Myocyte (in vitro differentiated cells): ENCODE measurements at regions not wholly inside any gene's neighbourhood (a gene's known extent, or its start where the extent isn't known, plus 50 kb on each side); places are given as distances from the start of the nearest gene placed in this dataset.
"Not testable (repeated sequence)": the region's sequence is repeated elsewhere in the genome, so short reads cannot be mapped to it uniquely, and the experiment has no call there.

Experiments
- DNase-seq: peaks from one replicate; pipeline ENCODE4 v3.0.0-alpha.2; 2012; ENCODE audit warnings: low read depth

DNA sequence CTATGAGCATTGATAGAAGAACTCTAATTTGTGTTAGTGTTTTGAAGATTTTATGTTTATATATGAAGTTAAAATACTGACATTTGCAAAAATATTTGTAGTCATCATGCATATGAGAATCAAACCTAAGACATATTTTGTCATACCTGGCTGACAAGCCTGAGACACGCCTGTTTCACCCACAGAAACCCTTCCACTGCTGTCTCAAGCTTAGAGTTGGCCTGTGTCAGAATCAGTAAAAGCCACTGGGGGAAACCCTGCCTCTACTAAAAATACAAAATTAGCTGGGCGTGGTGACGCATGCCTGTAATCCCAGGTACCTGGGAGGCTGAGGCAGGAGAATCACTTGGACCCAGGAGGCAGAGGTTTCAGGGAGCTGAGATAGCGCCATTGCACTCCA, 218.0 kb upstream of the C1QTNF3 start:
- DNase-seq: not testable (repeated sequence)

DNA sequence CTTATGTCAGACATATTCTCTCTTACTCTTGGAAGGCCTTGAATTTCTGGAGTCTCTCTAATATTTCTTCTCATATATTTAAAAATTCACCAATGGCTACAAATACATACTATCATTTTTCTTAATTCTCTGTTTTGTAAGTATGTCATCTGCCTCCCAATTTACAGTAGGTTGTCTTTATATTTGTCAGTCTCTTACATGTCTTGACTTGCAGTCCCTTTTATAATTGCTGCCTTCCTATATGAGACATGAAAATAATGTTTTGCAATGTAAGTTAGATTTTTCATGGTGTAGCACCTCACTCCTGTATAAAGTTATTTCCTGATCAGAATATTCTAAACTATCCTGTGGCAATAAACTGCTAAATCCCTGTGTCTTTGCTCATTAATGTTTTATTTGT, 223.1 kb upstream of the C1QTNF3 start:
- DNase-seq: not testable (repeated sequence)

DNA sequence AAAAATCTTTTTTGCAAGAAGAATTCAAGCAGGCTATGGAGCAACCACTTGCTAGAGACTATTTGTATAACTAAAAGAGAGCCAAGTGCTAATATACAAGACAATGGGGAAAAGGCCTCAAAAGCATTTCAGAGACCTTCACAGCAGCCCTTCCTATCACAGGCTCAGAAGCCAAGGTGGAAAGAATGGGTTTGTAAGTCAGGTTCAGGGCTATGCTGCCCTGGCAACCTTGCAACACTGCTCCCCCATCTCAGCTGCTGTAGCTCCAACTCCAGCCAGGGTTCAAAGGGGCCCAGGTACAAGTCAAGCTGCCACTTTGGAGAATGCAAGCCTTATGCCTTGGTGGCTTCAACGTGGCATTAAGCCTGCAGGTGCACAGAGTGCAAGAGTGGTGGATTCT, 253.7 kb upstream of the C1QTNF3 start:
- DNase-seq: not testable (repeated sequence)

DNA sequence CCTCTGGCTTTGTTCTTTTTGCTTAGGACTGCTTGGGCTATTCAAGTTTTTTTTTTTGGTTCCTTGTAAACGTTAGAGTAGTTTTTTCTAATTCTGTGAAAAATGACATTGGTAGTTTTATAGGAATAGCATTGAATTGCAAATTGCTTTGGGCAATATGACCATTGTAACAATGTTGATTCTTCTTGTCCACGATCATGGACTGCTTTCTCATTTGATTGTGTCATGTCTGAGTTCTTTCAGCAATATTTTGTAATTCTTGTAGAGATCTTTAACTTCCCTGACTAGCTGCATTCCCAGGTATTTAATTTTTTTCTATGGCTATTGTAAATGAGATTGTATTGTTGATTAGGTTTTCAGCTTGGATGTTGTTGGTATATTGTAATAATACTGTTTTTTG, 286.2 kb upstream of the C1QTNF3 start:
- not testable (repeated sequence) for DNase-seq

DNA sequence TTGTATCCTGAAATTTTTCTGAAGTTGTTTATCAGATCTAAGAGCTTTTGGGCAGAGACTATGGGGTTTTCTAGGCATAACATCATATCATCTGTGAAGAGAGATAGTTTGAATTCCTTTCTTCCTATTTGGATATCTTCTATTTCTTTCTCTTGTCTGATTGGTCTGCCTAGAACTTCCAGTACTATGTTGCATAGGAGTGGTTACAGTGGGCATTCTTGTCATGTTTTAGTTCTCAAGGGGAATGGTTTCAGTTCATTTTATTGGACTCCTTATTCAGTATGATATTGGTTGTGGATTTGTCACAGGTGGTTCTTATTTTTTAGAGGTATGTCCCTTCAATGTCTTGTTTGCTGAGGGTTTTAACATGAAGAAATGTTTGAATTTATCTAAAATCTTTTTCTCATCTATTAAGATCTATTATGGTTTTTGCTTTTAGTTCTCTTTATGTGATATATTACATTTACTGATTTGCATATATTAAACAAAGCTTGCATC, 286.6 kb upstream of the C1QTNF3 start:
- peak; percentile 18 for DNase-seq

DNA sequence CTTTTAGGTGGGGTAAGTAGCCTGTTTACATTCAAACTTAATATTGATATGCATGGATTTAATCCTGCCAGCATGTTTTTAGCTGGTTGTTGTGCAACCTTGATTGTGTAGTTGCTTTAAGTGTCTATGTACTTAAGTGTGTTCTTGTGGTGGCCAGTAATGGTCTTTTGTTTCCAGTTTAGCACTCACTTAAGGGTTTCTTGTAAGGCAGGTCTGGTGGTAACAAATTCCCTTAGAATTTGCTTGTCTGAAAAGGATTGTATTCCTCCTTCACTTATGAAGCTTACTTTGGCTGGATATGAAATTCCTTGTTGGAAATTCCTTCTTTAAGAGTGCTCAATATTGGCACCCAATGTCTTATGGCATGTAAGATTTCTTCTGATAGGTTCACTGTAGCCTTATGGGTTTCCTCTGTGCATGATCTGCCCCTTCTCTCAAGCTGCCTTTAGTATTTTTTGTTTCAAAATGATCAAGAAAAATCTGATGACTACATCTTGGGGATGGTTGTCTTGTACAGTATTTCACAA, 289.0 kb upstream of the C1QTNF3 start:
- DNase-seq: not testable (repeated sequence)

DNA sequence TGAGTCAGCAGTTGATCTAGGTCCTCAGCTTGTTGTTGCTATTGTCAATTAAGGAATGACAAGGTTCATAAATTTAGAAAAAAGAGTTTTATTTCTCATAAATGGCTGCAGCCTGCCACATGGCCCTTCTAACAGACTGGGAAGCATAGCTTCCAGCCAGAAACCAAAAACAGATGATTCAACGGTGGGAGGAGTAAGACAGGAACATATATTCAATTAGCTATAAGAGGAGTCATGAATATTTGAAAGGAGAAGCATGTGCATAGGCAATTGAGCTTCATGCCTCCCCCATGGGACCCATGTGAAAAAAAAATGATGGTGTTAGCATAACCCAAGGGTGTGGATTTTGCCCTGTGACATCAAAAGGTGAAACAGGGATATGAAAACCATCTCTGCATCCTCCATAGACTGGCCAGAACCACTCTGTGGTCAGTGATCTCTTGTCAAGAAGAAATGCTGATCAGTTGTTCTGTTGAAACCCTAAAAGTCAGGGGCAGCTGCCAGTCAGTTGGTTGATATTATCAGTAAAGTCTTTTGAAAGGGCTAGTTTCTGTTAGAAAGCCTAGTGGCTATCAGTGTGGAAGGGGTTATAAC, 296.5 kb upstream of the C1QTNF3 start:
- DNase-seq: not testable (repeated sequence)

DNA sequence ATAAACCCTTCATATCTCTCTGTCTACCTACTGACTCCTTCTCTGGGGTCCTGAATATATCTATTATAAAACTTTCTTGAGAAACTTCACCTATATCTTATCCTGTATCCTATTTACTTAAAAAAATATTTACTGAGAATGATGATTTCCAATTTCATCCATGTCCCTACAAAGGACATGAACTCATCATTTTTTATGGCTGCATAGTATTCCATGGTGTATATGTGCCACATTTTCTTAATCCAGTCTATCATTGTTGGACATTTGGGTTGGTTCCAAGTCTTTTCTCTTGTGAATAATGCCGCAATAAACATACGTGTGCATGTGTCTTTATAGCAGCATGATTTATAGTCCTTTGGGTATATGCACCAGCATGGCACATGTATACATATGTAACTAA, 301.7 kb upstream of the RAI14 start:
- DNase-seq: not testable (repeated sequence)

DNA sequence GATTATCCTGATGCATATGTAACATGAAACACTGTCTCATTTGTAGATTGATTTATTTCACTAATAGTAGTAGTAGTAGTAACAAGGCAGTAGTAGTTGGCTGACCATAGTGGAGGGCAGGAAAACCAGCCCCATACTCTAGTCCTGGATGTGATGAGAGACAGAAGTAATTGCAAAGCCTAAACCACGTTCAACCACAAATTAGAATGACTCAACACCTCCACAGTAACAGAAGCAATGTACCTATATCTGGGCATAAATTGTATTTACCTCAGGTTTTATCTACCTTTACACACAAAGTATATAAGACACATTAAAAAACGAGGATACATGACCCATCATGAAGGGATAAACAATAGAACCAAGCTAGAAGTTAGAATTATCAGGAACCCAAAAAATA, 284.7 kb upstream of the RAI14 start:
- not testable (repeated sequence) for DNase-seq

DNA sequence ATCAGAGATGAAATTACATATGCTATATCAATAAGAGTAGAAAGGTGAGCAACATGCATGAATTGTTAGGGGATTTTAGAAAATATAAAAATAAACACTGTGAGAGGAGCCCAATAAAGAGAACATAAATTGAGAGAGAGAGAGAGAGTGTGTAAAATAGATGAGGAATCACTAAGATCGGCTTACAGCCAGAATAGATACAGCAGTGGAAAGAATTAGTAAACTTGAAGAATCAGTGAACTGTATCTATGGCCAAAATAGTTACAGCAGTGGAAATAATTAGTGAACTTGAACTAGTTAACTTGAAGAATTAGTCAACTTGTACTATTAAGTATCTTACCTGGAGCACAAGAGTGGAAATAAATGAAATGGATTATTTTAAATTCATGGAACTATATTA, 284.3 kb upstream of the RAI14 start:
- DNase-seq: not testable (repeated sequence)

DNA sequence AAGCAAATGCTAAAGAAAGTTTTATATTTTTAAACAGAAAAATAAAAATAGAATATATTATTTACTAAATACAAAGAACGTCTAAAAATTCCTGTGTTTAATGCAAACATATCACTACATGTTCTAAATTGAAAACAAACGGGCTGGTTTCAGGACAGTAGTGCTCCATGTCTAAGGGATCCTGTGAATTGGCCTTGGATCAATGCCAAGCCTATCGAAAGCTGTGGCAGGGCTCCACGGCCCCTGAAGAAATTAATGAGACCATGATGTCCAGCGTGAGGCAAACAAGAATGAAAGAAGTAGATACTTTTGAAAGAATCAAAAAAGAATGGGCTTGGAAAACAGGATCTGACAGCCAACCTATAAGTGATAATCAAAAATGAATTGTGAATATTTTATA, 283.4 kb upstream of the RAI14 start:
- DNase-seq: not testable (repeated sequence)

DNA sequence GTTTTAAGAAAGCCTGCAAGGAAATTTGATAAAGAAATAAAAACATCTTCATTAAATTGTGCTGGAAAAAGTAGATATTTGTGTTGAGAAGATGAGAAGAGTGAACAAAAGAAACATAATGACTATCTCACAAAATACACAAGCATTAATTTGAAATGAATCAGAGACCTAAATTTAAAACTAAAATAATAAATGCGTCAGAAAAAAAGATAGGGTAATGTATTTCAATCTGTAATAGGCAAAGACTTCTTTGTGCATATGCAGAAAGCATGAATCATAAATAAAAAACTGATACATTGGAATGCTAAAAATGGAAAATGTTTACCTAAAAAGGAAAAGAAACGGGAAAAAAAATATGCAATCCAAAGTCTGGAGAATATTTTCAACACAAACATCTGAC, 278.5 kb upstream of the RAI14 start:
- DNase-seq: not testable (repeated sequence)

DNA sequence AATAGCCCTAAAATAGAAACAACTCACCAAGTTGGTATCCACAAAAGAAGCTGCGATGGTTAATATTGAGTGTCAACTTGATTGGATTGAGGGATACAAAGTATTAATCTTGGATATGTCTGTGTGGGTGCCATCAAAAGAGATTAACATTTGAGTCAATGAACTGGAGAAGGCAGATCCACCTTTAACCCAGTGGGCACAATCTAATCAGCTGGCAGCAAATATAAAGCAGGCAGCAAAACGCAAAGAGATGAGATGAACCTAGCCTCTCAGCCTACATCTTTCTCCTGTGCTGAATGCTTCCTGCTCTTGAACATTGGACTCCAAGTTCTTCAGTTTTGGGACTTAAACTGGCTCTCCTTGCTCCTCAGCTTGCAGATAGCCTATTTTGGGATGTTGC, 277.6 kb upstream of the RAI14 start:
- not testable (repeated sequence) for DNase-seq

DNA sequence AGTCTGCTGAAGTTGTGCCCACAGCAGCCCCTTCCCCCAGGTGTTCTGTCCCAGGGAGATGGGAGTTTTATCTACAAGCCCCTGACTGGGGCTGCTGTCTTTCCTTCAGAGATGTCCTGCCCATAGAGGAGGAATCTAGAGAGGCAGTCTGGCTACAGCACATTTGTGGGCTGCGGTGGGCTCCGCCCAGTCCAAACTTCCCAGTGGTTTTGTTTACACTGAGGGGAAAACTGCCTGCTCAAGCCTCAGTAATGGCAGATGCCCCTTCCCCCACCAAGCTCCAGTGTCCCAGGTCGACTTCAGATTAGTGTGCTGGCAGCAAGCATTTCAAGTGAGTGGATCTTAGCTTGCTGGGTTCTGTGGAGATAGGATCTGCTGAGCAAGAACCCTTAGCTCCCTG, 267.4 kb upstream of the RAI14 start:
- DNase-seq: peak; percentile 68

DNA sequence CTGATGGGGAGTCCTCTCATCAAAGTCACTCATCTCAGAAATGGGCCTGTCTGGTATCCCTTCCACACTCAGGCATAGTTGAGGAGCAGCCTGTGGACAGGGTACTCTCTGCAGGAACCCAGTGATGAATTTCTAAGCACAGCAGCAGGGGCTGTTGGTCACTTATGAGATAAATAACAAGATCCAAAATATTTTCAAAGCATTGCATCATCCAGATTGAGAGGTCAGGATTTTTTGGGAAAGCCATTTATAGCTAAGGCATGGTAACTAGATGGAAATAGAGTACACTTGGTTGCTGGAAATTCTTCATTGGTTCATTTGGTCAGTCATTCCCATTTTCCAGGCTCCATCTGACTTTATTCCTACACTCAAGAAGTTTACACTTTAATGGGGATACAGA, 246.8 kb upstream of the RAI14 start:
- DNase-seq: peak; percentile 75

DNA sequence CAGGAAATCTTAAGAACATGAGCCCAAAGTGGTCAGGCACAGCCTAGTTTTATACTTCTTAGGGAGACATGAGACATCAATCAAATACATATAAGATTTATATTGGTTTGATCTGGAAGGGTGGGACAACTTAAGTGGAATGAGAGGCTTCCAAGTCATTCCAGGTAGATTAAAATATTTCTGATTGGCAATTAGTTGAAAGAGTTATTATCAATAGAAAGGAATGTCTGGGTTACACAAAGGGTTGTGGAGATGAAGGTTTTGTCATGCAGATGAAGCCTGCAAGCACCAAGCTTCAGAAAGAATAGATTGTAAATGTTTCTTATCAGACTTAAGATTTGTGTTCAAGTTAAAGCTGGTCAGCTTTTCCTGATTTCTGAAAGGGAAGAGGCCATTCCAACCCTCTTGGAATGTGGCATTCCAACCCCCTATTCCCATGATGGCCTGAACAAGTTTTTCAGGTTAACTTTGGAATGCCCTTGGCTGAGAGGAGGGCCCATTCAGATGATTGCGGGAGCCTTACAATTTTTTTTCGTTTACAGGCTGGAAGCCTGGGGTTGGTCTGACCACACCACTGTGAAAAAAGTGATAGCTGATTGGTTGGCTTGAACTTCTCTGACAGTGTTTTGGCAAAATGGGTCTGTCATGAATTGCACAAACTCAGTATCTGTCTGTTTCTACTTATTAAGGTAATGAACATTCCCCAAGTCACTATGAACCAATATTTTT, 245.6 kb upstream of the RAI14 start:
- DNase-seq: peak; percentile 80

DNA sequence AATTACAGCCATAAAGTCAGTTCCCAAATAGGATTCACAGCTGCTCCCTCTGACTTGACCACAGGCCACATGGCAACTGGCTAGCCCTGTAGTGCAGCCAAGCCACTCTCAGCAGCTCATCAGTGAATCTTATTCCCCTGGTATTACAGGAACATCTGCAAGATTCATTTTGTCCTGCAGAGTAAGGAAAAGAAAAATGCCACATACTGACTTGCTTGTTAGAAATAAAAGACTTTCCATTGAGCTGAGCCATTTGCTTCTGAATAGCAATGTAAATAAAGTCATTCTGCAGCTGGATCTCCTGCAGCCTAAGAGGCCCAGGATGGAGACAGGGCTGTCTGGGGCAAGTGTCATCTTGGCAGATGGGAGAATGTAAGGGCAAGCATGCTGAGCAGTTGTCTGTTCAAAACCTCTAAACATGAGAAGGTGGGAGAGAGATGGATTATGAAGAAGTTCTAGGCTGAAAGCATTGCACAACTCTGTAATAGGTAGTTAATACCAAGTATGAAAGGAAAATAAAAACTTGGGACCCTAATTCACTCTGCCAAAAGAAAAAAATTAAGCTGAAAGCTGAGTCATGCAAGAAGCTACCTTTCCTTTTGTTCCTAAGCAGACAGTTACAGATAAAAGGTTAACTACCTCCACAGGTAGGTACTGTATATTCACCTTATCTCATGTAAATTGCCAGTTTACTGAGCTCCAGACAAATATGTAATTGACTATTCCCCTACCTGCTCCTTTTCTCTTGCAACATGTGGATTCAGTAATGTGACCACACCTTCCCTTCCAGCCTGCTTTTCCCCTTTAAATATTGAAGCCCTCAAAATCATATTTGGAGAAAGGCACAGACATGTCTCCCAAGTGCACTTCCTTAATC, 244.4 kb upstream of the RAI14 start:
- peak; percentile 94 for DNase-seq

DNA sequence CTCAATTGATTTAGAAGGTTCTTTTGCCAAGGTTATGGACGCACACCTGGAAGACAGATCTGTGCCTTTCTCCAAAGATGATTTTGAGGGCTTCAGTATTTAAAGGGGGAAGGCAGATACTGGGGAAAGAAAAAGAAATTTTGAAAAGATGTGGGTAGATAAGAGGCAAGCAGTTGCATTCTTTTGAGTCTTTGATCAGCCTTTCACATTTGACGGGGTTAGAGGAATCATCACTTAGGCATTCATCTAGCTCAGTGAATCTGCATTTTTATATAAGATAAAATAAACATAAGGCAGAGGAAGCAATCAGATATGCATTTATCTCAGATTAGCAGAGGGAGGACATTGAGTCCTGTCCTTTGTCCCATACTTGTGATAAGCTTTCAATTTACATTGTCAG, 243.4 kb upstream of the RAI14 start:
- no peak for DNase-seq

DNA sequence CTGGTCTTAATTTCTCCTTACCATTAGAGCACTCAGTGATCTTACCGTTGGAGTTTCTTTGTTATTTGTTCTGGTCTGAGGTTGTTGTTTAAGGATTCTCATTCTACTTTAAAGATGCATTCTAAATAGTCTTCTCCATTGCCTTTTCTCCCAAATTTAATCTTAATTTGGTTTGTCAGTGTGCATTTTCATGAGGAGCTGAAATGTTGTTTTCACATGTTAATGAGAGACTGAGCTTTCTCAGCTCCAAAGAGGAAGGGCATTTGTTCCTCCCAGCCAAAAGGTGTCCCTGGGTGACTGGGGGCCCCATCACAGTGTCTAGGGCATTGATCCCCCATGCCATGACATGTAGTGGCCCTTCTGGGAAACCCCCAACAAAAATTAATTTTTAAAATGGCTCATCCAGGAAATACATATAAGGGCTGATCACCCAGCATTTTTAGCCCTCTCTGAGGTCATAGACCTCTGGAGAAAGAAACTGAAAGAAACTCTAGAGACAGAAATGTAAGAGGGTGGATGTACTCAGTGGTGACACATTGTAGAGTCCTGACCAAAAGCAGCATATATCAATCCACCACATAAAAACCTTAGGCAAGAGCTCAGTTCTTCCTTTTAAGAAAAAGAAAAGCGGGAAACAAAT, 240.4 kb upstream of the RAI14 start:
- peak; percentile 19 for DNase-seq

DNA sequence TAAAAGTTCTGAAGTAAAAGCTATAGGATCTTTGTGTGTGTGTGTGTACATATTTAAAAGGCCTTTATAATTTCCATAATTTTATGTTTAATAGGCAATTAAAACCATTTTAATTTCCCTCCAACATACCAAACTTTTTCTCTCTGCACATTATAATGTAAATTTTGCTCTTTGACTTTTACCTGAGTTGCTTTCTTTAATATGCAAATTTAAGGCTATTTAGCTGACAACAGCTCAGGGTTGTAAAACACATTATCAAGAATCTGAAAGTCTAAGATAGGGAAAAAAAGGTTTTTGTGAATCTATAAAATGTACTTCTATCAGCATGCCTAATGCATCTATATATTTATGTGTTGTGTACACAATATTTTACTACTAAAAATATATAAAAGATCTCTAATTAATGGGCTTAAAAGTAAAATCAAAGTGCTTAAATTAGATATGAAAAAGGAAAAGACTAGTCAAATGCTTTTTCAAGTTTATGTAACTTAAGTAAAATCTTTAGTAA, 239.6 kb upstream of the RAI14 start:
- no peak for DNase-seq

DNA sequence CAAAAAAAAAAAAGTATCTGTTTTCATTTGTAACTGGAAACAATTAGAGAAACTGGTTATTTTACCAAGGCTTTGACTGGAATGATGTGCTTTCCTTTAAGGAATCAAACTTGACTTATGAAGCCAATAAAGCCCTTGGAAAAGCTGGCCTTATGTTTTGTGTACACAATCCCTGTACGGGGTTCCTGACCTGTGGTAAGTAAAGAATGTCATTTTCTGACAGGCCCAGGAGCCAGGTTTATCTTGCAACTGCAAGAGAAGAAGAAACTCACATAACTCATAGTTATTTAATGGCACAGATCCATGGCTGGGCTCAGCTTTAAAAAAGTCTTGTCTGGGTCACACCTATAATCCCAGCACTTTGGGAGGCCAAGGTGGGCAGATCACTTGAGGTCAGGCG, 235.9 kb upstream of the RAI14 start:
- not testable (repeated sequence) for DNase-seq
